ENCODE measurements at regions not wholly inside any gene's neighbourhood (a gene's known extent, or its start where the extent isn't known, plus 50 kb on each side); places are given as distances from the start of the nearest gene placed in this dataset.

GRCh38 chr15:36434177-36434576 lies 145.2 kb upstream of the CDIN1 start:
- no peak for ATAC-seq
- intact Hi-C loops (cut with DNase I), result no loop called here
- Histone ChIP-seq H3K4me1 (no peaks in the 10 kb centered on the region), H3K36me3 (no peaks in the 10 kb centered on the region), H3K4me3 (no peak overlapping the region), H3K9me3 (no peaks in the 10 kb centered on the region), H3K27me3 (no peaks in the 10 kb centered on the region), H3K27ac (no peak overlapping the region)
- no peak for TF ChIP-seq CTCF (IDR thresholded peaks at IDR 0.05)
- DNase-seq, result no peak

GRCh38 chr15:36438499-36438898 lies 140.9 kb upstream of the CDIN1 start:
- no peak for ATAC-seq
- H3K4me3 ChIP-seq, result no peak overlapping the region
- no peaks in the 10 kb centered on the region for H3K27me3 ChIP-seq

DNA sequence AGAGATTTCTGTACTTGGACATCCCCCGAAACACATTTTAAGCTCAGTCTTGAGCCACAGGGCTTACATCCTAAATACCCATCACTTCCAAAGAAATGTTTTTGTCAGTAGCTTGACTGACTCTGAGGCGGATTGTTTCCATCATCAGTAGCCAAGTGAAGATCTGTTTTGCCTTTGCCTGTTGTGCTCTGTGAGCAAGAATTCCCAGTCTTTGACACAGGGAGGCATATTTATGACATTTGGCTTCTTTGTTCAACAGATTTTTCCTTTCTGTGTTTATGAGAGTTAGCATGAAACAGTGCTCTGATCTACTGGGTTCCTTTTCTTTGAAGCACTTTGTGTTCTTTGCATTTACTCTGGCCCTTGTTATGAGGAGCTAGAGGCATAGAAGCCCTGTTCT lies 132.1 kb upstream of the CDIN1 start:
- no peak for TF ChIP-seq CTCF (IDR thresholded peaks at IDR 0.05)
- H3K9me3 ChIP-seq, result no peaks in the 10 kb centered on the region
- no peaks in the 10 kb centered on the region for H3K36me3 ChIP-seq
- H3K4me1 ChIP-seq, result no peaks in the 10 kb centered on the region
- no peak overlapping the region for H3K27ac ChIP-seq
- no peaks in the 10 kb centered on the region for H3K27me3 ChIP-seq
- intact Hi-C loops (cut with DNase I), result no loop called here
- DNase-seq, result no peak
- ATAC-seq, result no peak
- H3K4me3 ChIP-seq, result no peak overlapping the region

More at GRCh38 chr15:36438499-36438898, 140.9 kb upstream of the CDIN1 start:
- no peak for TF ChIP-seq CTCF (IDR thresholded peaks at IDR 0.05)
- DNase-seq, result no peak
- no peaks in the 10 kb centered on the region for H3K36me3 ChIP-seq
- intact Hi-C loops (cut with DNase I), result no loop called here
- no peaks in the 10 kb centered on the region for H3K4me1 ChIP-seq
- no peak overlapping the region for H3K27ac ChIP-seq
- no peaks in the 10 kb centered on the region for H3K9me3 ChIP-seq

DNA sequence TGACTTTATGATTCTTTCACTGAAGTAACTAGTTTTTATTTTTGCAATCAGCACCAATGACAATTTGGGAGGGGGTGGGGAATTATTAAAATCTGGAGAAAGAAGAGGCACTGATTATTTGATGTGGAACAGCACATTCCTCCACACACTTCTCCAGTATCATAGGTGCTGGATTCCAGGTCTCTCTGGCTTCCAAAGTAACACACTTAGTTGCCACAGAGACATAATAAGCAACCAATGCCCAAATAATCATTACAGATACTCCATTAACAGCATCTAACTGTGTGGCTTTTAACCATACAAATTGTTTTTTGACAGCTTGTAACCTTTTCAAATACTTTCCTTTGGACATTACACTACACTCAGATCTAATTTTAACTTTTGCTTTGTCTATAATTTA lies 131.0 kb upstream of the CDIN1 start:
- H3K36me3 ChIP-seq, result no peaks in the 10 kb centered on the region
- H3K4me1 ChIP-seq, result no peaks in the 10 kb centered on the region
- H3K27ac ChIP-seq, result no peak overlapping the region
- H3K27me3 ChIP-seq, result no peaks in the 10 kb centered on the region
- TF ChIP-seq CTCF (IDR thresholded peaks at IDR 0.05), result no peak
- intact Hi-C loops (cut with DNase I), result no loop called here
- no peaks in the 10 kb centered on the region for H3K9me3 ChIP-seq
- DNase-seq, result no peak
- H3K4me3 ChIP-seq, result no peak overlapping the region
- ATAC-seq, result no peak

DNA sequence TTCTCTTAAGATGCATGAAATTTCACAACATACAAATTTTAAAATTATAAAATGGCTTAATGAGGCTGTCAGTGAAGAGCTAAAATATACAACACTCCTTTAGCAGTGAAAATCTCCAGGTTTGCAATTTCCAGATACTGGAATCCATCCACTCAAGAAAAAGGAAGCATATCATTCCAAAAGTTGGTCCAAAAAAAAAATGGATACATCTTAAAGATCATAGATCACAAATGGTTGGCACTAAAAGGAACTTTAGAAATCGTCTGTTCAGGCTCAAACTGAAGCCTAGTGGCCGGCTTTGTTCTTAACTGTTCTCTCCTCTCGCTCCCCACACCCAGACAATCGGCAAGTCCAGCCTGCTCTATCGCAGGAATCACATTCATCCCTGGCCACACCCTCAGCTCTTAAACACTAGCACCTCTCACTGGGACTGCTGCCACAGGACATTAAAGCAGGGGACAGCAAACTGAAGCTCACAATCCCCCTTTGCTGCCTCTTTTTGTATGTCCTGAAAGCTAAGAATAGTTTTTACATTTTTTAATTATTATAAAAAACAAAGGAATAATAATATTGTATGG lies 130.3 kb upstream of the CDIN1 start:
- no peak overlapping the region for H3K27ac ChIP-seq
- TF ChIP-seq CTCF (IDR thresholded peaks at IDR 0.05), result no peak
- H3K4me3 ChIP-seq, result no peak overlapping the region
- no peaks in the 10 kb centered on the region for H3K36me3 ChIP-seq
- ATAC-seq (no peak), DNase-seq (no peak)
- H3K9me3 ChIP-seq, result peaks cover 0 to under 1% of the 10 kb centered on the region in 2 donors
- no peaks in the 10 kb centered on the region for H3K4me1 ChIP-seq
- intact Hi-C loops (cut with DNase I), result no loop called here
- no peaks in the 10 kb centered on the region for H3K27me3 ChIP-seq
